Mesenchymal stem cell (in vitro differentiated cells and primary cell): ENCODE measurements at regions not wholly inside any gene's neighbourhood (a gene's known extent, or its start where the extent isn't known, plus 50 kb on each side); places are given as distances from the start of the nearest gene placed in this dataset.

Experiments used
- DNase-seq: peaks from one replicate; pipeline ENCODE4 v3.0.0-alpha.2; 2013
- H2AFZ ChIP-seq: one replicate; pipeline ENCODE4 v1.6.1; 2013; ENCODE audit warnings: low read depth, mild to moderate bottlenecking, control low read depth, inconsistent platforms, low read length, moderate library complexity
- H2AK5ac ChIP-seq: 2 replicates; pipeline ENCODE4 v1.6.1; 2013; ENCODE audit warnings: low read length, moderate library complexity, mild to moderate bottlenecking, inconsistent platforms; ENCODE audit not compliant: severe bottlenecking
- H2BK120ac ChIP-seq: one replicate; pipeline ENCODE4 v1.6.1; 2013; ENCODE audit warnings: low read depth, mild to moderate bottlenecking, inconsistent platforms, low read length, moderate library complexity
- H2BK12ac ChIP-seq, 2 experiments: one replicate each; pipeline ENCODE4 v1.6.1; 2013; ENCODE audit warnings: inconsistent platforms in 2 of 2, low read length in 2 of 2, mild to moderate bottlenecking in 2 of 2, moderate library complexity in 2 of 2, control low read depth in 1 of 2
- H2BK15ac ChIP-seq: one replicate; pipeline ENCODE4 v1.6.1; 2013; ENCODE audit warnings: mild to moderate bottlenecking, low read depth, inconsistent platforms; ENCODE audit not compliant: poor library complexity, severe bottlenecking
- H2BK5ac ChIP-seq: 2 replicates; pipeline ENCODE4 v1.6.1; 2013; ENCODE audit warnings: low read depth, mild to moderate bottlenecking, low read length, control low read depth, inconsistent platforms; ENCODE audit not compliant: poor library complexity, severe bottlenecking
- H3K14ac ChIP-seq, 2 experiments: one replicate each; pipeline ENCODE4 v1.6.1; 2013; ENCODE audit warnings: inconsistent platforms in 2 of 2, low read length in 2 of 2, control low read depth in 1 of 2, mild to moderate bottlenecking in 1 of 2, moderate library complexity in 1 of 2
- H3K18ac ChIP-seq, 2 experiments: one replicate each; pipeline ENCODE4 v1.6.1; 2013; ENCODE audit warnings: inconsistent platforms in 2 of 2, low read length in 2 of 2, control low read depth in 1 of 2, low read depth in 1 of 2, mild to moderate bottlenecking in 1 of 2
- H3K23ac ChIP-seq, 2 experiments: one replicate each; pipeline ENCODE4 v1.6.1; 2013; ENCODE audit warnings: inconsistent platforms in 2 of 2, low read length in 2 of 2, mild to moderate bottlenecking in 2 of 2, moderate library complexity in 2 of 2, control low read depth in 1 of 2
- H3K27ac ChIP-seq: 2 replicates; pipeline ENCODE4 v1.5.1; 2013; ENCODE audit warnings: mild to moderate bottlenecking, moderate library complexity, low read length, control low read depth, inconsistent platforms; ENCODE audit not compliant: poor library complexity, severe bottlenecking
- H3K27me3 ChIP-seq, 2 experiments: 2 replicates each; pipeline versions ENCODE4 v1.6.1 to v1.7.0; 2013; ENCODE audit warnings: low read length in 2 of 2, mild to moderate bottlenecking in 2 of 2, moderate library complexity in 2 of 2, control low read depth in 1 of 2, inconsistent platforms in 1 of 2; ENCODE audit not compliant: control insufficient read depth in 1 of 2, insufficient read depth in 1 of 2
- H3K36me3 ChIP-seq, 2 experiments: 2 replicates each; pipeline versions ENCODE4 v1.6.1 to v1.7.0; 2013; ENCODE audit warnings: low read length in 2 of 2, control low read depth in 1 of 2, inconsistent platforms in 1 of 2, low read depth in 1 of 2, mild to moderate bottlenecking in 1 of 2; ENCODE audit not compliant: insufficient read depth in 2 of 2, control insufficient read depth in 1 of 2
- H3K4ac ChIP-seq, 2 experiments: one replicate each; pipeline ENCODE4 v1.6.1; 2013; ENCODE audit warnings: inconsistent platforms in 2 of 2, low read length in 2 of 2, mild to moderate bottlenecking in 2 of 2, moderate library complexity in 2 of 2, control low read depth in 1 of 2, low read depth in 1 of 2
- H3K4me1 ChIP-seq: 2 replicates; pipeline ENCODE4 v1.6.1; 2013; ENCODE audit warnings: low read depth, low read length, control low read depth; ENCODE audit not compliant: control insufficient read depth, insufficient read depth
- H3K4me2 ChIP-seq: 2 replicates; pipeline ENCODE4 v1.6.1; 2013; ENCODE audit warnings: low read length, mild to moderate bottlenecking, inconsistent platforms; ENCODE audit not compliant: poor library complexity, severe bottlenecking
- H3K4me3 ChIP-seq, 2 experiments: 2 replicates each; pipeline versions ENCODE4 v1.5.1 to v1.7.0; 2013; ENCODE audit warnings: low read length in 2 of 2, mild to moderate bottlenecking in 2 of 2, control low read depth in 1 of 2, low read depth in 1 of 2; ENCODE audit not compliant: insufficient read depth in 1 of 2
- H3K79me1 ChIP-seq: replicated peaks from 2 replicates; pipeline ENCODE4 v1.6.1; 2013; ENCODE audit warnings: mild to moderate bottlenecking, control low read depth, low read length, inconsistent platforms; ENCODE audit not compliant: poor library complexity, severe bottlenecking
- H3K9ac ChIP-seq: 2 replicates; pipeline ENCODE4 v1.7.0; 2013; ENCODE audit warnings: mild to moderate bottlenecking, low read length, moderate library complexity
- H3K9me3 ChIP-seq: 2 replicates; pipeline ENCODE4 v1.7.0; 2013; ENCODE audit warnings: mild to moderate bottlenecking, low read length; ENCODE audit not compliant: control insufficient read depth
- H4K8ac ChIP-seq: one replicate; pipeline ENCODE4 v1.6.1; 2013; ENCODE audit warnings: inconsistent platforms, mild to moderate bottlenecking, low read length, moderate library complexity
- H4K91ac ChIP-seq: one replicate; pipeline ENCODE4 v1.6.1; 2013; ENCODE audit warnings: mild to moderate bottlenecking, low read length, inconsistent platforms
- whole genome bisulfite sequencing: methylation state at CpG from one replicate; pipeline ENCODE4 v1.1.7; 2013; ENCODE audit warnings: mixed read lengths; 5-methylcytosine and 5-hydroxymethylcytosine counted together

- no peak overlapping the region for H2BK15ac ChIP-seq
- no peak overlapping the region for H2BK5ac ChIP-seq
- no peak overlapping the region for H3K4ac ChIP-seq
- DNase-seq: no peak
- no peak overlapping the region for H3K23ac ChIP-seq
- H3K27ac ChIP-seq: no peak overlapping the region
- no peak overlapping the region for H2AK5ac ChIP-seq
- no peaks in the 10 kb centered on the region for H3K27me3 ChIP-seq
- no peak overlapping the region for H3K9ac ChIP-seq
- no peak overlapping the region for H2BK120ac ChIP-seq
- no peak overlapping the region for H3K4me2 ChIP-seq
- no peaks in the 10 kb centered on the region for H3K36me3 ChIP-seq
- H2BK12ac ChIP-seq: no peak overlapping the region
- H3K14ac ChIP-seq: no peak overlapping the region
- H4K8ac ChIP-seq: no peak overlapping the region
- H3K4me1 ChIP-seq: peaks cover 3% of the 10 kb centered on the region
- H3K9me3 ChIP-seq: no peaks in the 10 kb centered on the region
- WGBS: 96% methylated on average over 4 of the region's 4 CpGs
- no peak overlapping the region for H2AFZ ChIP-seq
- no peaks in the 10 kb centered on the region for H3K79me1 ChIP-seq
- no peak overlapping the region for H4K91ac ChIP-seq
- H3K18ac ChIP-seq: no peak overlapping the region
- H3K4me3 ChIP-seq: no peak overlapping the region
Observed at GRCh38 chr3:188054541-188054940, 99.4 kb upstream of the LPP start.

- Histone ChIP-seq H3K14ac (no peak overlapping the region), H3K36me3 (no peaks in the 10 kb centered on the region), H2BK120ac (no peak overlapping the region), H3K23ac (no peak overlapping the region), H4K8ac (no peak overlapping the region), H3K79me1 (no peaks in the 10 kb centered on the region), H3K4me3 (no peak overlapping the region), H3K9ac (no peak overlapping the region), H2AK5ac (no peak overlapping the region), H3K18ac (no peak overlapping the region), H2BK12ac (no peak overlapping the region), H3K4ac (no peak overlapping the region), H4K91ac (no peak overlapping the region), H3K27ac (no peak overlapping the region), H2BK15ac (no peak overlapping the region), H2AFZ (no peak overlapping the region), H3K4me1 (no peaks in the 10 kb centered on the region), H3K9me3 (no peaks in the 10 kb centered on the region), H2BK5ac (no peak overlapping the region), H3K27me3 (no peaks in the 10 kb centered on the region), H3K4me2 (no peak overlapping the region)
- WGBS: 94% methylated on average over 5 of the region's 6 CpGs
- DNase-seq: no peak
Observed at GRCh38 chr3:188055388-188055787, 98.6 kb upstream of the LPP start.

DNA sequence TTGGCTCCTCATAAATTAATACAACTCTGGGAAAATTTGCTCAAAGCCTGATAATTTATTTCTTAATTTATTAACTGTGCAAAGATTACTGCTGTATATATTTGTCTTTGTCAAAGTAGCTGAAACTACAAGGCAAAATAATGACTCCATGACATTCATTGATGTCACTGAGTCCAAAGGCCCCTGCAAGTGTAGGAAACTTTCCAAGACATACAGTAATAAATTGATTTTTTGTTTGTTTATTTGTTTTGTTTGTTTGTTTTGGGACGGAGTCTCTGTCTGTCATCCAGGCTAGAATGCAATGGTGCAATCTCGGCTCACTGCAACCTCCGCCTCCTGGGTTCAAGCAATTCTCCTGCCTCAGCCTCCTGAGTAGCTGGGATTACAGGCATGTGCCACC lies 96.8 kb upstream of the LPP start:
- Histone ChIP-seq H3K4me1 (no peaks in the 10 kb centered on the region), H3K36me3 (no peaks in the 10 kb centered on the region), H3K23ac (no peak overlapping the region), H3K4me3 (no peak overlapping the region), H3K4me2 (no peak overlapping the region), H2BK5ac (no peak overlapping the region), H3K9ac (no peak overlapping the region), H3K14ac (no peak overlapping the region), H3K18ac (no peak overlapping the region), H3K27me3 (no peaks in the 10 kb centered on the region), H2BK12ac (no peak overlapping the region), H3K9me3 (no peaks in the 10 kb centered on the region), H4K91ac (no peak overlapping the region), H4K8ac (no peak overlapping the region), H2AK5ac (no peak overlapping the region), H3K27ac (no peak overlapping the region), H2AFZ (no peak overlapping the region), H2BK120ac (no peak overlapping the region), H2BK15ac (no peak overlapping the region), H3K4ac (no peak overlapping the region), H3K79me1 (no peaks in the 10 kb centered on the region)
- WGBS: 94% methylated on average over 3 of the region's 3 CpGs
- no peak for DNase-seq

DNA sequence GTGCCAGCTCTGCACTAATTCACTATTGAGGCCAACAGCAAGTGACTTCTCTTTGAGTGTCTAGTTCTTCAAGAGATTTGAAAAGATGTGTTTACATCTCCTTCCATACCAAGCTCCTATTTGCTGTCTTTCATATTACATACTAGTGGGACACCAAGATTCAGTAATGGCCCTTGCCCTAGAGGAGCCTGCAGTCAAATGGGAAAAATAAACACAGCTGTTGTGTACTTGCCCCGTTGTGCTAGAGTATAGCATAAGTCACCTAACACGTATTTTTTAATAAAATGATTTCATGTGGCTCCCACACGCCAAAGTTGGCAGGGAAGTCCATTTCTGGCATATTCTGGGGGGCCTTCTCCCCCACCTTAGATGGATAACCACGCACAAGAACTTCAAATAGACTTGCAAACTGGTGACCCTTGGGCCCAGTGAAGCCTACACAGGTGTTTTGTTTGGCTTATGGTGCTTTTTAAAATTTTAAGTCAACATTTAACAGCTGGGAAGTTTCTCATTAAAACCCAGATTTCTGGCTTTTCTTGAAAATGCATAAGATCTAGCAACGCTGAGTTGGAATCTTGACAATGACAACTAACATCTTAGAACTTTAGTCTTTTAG lies 95.3 kb upstream of the LPP start:
- Histone ChIP-seq H3K4ac (no peak overlapping the region), H2BK12ac (no peak overlapping the region), H3K4me3 (no peak overlapping the region), H2BK15ac (no peak overlapping the region), H2BK120ac (no peak overlapping the region), H2AFZ (no peak overlapping the region), H2BK5ac (no peak overlapping the region), H3K9me3 (no peaks in the 10 kb centered on the region), H4K8ac (no peak overlapping the region), H3K23ac (no peak overlapping the region), H3K36me3 (no peaks in the 10 kb centered on the region), H3K4me2 (no peak overlapping the region), H3K27ac (no peak overlapping the region), H2AK5ac (no peak overlapping the region), H3K4me1 (no peaks in the 10 kb centered on the region), H3K14ac (no peak overlapping the region), H3K27me3 (no peaks in the 10 kb centered on the region), H3K18ac (no peak overlapping the region), H3K79me1 (no peaks in the 10 kb centered on the region), H3K9ac (no peak overlapping the region), H4K91ac (no peak overlapping the region)
- DNase-seq: no peak
- WGBS: 77% methylated on average over 4 of the region's 5 CpGs
